A204.1 (cell line): ENCODE measurements at regions not wholly inside any gene's neighbourhood (a gene's known extent, or its start where the extent isn't known, plus 50 kb on each side); places are given as distances from the start of the nearest gene placed in this dataset.
"Not testable (repeated sequence)": the region's sequence is repeated elsewhere in the genome, so short reads cannot be mapped to it uniquely, and the experiment has no call there.

Source experiments
- FAIRE-seq: peaks from 2 replicates; lab custom pipeline; 2012; peaks lifted over from hg19 to GRCh38; lab: Jason Lieb, UNC

DNA sequence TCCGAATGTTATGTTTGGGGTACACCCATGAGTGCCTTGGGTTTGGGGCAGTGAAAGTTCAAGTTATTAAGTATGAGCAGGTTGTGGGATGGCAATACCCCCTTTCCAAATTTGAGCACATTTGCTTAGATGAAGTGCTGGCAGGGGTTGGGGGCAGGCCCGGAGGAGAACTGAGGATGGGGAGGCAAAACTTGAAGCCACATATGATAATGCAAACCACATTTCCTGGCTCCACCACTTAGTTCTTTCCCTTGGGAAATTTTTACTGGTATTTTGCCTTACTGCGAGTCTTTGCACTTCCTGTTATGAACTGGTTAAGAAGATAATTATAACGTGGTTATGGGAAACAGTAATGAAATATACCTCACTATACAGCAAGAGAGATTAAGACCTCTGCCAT lies 336.0 kb upstream of the ONECUT1 start:
- no peak for FAIRE-seq

DNA sequence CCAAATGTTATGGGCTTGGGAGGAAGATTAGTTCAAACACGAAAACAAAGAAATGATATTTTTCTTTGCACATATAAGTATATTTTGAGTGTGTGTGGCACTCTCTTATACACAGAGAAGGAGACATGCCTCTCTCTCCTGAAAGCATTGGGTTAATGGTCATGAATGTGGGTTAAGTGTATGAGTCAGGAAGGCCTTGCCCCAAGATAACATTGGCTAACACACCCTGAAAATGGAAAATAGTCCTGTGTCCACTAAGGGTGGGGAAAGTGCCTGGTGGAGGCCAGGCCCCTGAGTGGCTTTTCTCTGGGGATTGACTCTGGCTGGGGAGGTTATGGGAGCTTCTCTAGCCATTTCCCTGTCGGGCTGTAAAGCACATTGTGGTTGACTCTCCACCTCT lies 332.7 kb upstream of the ONECUT1 start:
- FAIRE-seq, result no peak

DNA sequence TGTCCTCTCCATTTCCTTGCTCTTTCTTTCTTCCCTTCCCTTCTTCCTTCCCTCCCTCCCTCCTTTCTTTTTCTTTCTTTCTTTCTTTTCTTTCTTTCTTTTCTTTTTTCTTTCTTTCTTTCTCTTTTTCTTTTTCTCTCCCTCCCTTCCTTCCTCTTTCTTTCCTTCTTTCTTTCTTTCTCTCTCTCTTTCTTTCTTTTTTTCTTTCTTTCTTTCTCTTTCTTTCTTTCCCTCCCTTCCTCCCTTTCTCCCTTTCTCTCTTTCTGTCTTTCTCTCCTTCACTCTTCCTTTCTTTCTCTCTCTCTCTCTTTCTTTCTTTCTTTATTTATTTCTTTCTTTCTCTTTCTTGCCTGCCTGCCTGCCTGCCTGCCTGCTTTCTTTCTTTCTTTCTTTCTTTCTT lies 326.8 kb upstream of the ONECUT1 start:
- not testable (repeated sequence) for FAIRE-seq

DNA sequence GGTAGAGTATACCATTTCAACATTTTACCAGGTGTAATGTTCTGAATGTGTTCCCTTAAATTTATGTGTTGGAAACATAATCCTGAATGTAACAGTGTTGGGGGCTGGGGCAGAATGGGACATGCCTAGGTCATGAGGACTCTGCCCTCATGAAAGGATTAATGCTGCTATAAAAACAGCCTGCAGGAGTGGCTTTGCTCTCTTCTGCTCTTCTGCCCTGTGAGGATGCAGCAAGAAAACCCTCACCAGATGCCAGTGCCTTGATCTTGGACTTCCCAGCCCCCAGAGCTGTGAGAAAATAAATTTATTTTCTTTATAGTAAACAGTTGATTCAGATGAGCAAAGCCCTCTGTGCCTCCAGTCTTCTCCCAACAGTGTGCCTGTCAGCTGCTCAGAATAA lies 326.0 kb upstream of the ONECUT1 start:
- no peak for FAIRE-seq

DNA sequence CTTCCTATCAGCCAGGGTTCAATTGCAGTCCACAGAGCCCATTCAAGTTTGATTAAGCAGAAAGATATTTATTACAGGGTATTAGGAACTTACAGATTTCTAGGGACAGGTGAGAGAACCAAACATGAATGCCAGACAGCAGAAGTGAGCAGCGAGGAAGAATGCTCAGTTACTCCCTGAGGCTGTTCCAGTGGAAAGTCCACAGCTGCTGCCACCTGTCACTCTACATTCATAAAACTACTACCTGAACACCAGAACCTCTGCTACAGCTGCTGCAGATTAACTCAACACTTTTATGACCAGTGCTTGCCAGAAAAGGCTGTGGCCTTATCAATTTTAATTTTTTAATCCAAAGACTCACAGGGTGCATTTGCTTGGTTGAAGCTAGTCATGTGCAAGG lies 325.4 kb upstream of the ONECUT1 start:
- FAIRE-seq, result no peak

DNA sequence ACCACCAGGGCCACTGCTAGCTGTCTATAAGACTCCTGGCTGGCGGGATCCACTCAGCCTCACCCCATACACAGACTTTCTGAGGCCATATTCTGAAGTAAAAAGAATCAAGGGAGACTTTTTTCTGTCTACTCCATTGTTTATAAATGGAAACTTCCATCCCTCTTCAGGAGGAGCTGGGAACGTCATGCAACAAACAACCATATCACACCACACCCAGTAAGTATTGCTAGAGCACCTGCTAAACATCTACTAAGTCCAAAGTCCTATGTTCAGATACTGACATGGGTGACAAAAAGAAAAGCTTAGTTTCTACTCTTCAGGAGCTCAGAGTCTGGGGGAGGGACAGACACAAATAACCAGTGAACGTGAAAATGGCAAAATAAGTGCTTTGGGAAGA lies 324.8 kb upstream of the ONECUT1 start:
- no peak for FAIRE-seq

DNA sequence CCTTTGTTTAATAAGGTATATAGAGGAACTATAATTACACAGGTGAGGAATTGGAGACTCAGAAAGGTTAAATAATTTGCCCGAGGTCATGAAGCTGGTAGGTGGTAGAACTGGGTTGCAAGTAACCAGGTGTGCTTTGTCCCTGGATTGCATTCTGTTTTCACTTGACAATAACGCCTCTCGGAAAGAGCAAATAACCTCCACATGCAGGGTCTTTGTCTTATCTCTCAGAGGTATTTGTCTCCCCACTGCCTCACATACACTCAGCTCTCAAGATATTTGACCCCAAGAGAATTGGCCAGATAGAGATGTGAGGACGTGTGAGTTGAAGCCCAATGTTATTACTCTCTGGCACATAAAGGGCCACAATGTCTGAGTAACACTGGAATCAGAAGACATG lies 320.9 kb upstream of the ONECUT1 start:
- no peak for FAIRE-seq

DNA sequence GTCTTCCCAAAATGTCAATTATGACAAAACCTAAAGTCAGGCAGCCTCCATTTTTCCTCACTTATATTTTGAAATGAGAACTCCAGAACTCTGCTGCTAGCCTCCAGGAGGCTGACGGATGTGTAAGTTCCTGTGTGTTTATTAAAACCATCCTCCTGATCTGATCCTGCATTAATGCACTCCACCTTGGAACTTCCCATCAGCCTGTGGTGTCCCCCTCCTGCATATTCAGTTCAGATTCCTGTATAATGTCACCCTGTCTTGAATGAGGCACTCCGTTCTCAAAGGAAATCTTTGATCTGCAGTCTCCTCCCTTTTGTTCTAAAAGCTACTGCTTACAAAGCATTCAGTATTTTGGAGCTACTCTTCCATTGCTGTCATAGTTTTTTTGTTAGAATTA lies 318.2 kb upstream of the ONECUT1 start:
- no peak for FAIRE-seq

DNA sequence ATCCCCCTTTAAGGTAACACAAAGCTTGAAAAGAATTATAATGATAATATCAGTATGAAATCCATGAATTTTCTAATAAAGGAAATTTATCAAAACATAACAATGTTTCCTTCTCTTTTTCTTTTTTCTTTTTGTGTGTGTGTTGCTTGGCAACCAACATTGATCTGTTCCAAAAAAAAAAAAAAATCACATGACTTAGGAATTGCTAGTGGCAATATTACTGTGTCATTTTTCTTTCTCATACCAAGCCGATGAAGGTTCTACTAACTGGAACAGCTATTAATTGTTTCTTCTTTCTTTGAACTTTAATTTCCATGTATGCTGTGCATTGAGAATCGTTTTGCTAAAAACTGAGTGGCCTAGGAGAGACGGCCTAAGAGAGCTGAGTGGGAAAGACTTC lies 317.7 kb upstream of the ONECUT1 start:
- no peak for FAIRE-seq

DNA sequence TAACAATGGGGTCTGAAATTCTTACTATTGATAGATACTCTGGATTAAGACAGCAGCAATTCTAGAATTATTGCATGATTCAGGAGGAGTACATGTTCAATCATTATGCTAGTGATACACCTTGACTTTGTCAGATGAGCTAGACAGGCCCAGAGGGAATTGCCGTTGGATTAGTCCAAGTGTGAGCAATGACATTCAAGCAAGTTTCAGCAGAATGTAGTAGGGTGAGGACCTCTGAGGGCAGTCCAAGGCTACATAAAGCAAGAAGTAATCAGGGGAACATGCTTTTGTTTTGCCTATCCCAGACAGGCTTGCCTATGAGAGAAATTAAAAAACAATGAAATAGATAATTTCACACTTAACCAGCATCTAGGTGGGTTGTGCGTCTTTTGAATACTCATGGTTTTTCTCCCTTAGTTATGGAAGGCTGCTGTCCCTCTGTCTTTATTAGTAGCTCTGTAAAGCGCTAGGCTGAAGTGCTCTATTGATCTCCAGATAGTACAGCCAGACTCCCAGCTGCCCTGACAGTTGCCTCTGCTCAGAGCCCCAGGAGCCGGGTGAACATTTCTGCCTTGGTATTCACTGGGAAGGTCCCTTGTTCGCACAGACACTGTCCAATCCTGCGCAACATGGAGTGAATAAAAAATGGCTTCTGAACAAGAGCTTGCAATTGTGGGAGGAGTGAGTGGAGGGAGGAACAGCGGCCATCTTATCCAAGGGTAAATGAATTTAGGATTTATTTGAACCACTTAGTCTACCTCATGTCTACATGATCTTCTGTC lies 316.6 kb upstream of the ONECUT1 start:
- no peak for FAIRE-seq

DNA sequence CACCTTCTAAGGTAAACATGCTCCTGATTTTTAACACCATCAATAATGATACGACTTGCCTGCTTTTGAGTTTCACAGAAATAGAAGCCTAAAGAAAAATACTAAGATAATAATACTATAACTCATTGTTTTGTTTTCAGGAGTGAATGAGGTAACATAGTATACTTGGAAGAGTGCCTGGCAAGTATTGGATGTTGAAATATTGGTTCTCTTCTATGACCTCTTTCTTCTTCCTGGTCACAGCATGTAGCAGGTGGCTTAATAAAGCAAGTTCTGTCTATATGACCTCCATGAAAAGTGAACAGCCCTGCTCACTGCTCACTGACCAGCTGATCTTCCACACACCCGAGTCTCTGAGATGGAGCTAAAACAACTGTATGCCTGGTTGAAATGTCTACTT lies 312.3 kb upstream of the ONECUT1 start:
- FAIRE-seq, result no peak

DNA sequence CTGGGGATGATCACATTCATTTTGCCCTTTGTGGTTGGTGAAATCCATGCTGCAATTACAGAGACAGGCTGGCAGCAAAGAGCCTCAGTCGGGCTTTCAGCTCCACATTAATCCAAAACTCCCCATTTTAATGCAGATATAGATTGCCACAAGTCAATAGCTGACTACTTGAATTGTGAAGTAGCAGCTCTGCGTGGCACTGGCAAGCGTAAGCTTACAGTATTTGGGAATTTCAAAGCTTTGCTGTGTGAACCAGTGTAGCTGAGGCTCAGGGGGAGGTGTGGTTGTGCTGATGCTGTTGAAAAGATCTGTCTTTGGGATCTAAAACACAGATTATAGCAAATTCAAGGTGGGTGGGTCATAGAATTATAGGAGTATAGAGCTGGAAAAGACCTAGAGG lies 290.3 kb upstream of the ONECUT1 start:
- FAIRE-seq, result no peak

DNA sequence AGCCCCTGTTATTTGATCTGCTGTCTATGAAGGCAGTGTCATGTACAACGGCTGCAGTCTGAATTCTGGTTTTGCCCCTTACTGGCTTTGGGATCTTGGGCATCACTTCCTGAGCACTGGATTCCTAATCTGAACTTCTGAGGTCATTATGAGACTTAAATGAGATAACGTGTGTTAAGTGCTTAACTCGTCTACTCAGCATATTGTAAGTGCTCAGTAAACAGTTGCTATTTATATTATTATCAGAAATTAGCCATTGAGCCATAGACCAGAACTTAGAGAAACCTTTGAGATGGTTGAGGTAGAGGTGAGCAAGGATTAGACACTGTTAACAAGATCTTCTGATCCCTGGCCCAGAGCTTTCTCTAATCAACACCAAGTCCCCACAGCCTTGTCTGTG lies 284.1 kb upstream of the ONECUT1 start:
- no peak for FAIRE-seq

DNA sequence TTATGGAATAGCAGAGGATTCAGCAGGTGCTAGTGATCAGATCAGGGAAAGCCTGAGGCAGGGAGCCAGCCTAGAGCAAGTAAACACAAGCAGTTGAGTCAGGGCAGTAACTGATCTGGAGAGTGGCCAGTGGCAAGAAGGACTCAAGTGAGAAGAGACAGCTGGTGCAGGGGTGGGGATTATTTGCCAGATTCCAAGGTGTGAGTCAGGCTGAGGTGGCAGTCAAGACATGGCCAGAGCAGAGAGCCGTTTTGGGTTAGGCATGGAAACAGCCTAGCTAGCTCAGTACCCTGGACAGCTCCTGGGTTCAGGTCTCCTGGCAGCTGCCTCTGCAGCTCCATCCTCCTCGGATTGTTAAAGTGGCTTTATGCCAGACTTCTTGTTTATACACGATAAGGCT lies 281.9 kb upstream of the ONECUT1 start:
- FAIRE-seq, result no peak

DNA sequence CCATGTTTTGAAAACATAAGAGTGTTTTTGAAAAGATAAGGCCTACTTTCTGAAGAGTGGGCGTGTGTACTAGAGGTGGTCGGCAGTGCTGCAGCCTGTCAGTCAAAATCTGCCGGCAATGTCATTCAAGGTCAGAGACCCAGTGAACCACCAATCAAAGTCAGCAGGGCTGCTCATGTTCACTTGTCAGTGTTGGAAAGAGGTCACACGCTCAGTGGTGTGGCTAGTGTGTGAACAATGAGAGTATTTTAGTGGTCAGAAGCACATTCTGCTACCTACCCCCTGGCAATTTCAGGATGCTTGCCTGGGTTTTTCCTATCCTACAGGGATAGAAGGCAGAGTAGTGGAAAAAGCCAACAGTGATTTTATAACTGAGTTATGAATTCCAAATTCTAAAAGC lies 278.5 kb upstream of the ONECUT1 start:
- no peak for FAIRE-seq

DNA sequence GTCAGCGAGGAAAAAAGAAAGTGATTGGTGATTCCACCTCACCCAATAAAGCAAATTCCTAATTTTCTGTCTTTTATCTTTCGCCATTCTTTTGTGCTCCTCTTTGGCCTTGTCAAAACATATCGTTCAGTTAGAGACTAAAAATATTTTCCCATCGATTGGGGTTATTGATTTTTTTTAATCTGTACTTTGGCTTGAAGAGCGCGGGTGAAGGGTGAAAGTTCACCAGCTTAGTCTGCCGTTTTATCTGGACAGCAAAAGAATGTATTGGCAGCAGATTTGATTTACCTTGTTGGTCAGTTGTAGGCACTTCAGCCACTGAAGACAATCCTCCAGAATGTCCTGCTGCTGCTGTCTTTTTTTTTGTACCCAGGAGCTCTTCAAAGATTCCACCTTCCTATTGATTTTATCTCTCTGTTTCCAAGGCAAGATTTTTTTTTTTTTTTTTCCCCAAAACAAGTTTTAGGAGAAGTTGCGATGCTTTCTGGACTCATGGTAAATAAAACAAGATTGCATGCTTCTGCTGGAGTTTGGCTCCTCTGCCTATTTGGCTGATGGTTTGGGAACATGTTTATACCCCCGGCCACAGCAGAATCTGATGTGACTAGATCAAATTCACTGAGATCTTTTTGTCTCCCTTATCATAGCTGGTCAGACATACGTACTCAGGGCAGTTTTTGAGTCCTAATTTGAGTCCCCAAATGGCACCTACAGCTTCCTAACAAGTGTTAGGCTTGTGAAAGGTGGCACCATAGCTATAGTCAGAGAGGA lies 269.3 kb upstream of the ONECUT1 start:
- FAIRE-seq, result no peak

DNA sequence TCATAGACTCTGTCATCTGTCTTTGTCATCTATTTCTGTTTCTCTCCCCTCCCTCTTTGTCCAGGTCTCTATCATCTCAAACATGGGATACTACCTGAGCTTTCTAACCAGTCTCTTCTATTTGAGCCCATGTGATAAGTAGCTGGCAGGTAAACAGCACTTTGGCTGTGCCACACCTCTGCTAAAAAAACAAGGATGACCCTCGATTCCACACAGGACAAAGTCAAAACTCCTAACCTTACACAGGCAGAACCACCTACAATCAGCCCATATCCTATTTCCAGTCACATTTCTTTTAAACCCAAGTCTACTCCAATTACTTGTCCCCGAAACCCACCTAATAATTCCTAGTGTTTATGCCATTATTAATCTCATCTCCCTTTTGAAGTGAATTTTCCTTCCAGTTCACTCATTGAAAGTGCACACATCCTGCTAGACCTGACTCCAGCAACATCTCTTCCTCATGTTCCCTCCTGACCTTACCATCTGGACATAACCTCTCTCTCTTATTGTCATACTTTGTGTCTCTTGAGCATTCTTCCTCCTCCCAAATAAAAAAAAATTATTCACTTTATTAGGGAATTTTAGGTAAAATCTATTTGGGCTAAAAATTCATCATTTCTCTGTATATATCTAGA lies 256.1 kb upstream of the ONECUT1 start:
- FAIRE-seq, result no peak

DNA sequence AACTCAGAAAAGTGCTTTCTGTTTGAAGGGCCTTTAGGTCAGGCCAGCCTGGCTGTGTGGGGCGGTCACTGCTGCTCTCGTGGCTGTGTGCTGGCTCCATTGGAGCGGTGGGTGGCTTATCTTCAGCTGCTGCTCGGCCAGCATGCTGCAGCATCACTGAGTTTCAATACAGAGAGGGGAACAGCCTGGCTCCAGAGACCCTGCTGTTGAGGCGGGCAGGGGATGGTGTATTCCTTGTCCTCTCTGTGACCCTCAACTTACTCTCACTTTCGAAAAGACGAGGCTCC lies 248.5 kb upstream of the ONECUT1 start:
- no peak for FAIRE-seq

DNA sequence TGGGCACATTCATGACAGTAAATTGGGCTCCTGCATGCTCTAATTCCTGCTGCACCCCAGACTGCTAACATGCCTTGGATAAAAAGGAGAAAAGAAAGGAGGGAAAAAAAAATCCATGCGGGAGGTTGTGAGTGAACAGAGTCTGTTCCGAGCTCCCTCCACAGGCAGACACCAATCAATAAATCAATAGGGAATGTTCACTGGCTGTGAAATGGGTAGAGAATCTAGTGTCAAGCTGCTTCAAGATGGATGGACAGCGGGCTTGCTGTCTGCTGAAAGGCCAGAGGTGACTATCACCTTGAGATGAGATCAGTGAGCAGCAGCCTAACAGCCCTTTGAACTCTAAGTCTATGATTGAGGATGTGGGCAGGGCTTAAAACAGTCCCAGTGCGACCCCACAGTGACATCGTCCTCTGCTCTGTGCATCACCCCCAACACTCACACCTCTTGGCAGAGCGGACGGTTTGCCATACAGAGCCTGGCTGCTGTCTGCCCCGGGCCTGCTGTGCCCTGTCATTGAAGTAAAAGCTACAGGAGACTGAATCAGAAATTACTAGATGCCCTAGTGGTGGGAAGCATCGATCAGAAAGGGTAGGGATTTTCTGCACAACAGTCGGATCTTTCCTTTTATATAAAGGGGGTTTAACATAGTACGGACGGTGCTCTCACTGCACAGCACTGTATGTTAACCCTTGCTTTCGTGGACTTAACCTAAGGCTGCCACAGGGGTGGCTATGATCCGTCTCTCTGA lies 247.9 kb upstream of the ONECUT1 start:
- FAIRE-seq, result no peak

DNA sequence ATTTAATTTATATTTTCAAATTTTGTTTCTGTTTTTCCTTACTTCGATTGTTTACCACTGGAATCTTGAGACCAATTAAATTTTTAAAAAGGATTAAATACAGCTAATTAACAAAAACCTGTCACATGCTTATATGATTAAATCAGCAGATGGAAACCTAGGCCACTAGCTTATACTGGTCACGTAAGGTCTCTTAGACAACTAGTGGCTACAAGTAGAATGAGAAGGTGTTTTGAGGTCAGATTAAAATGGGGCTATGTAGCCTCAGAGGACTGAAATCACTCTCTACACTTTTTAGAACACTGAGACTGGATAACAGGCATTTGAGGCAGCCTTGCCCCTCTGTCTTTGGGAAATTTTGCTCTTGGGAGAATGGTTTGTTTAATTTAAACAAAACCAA lies 246.5 kb upstream of the ONECUT1 start:
- no peak for FAIRE-seq

DNA sequence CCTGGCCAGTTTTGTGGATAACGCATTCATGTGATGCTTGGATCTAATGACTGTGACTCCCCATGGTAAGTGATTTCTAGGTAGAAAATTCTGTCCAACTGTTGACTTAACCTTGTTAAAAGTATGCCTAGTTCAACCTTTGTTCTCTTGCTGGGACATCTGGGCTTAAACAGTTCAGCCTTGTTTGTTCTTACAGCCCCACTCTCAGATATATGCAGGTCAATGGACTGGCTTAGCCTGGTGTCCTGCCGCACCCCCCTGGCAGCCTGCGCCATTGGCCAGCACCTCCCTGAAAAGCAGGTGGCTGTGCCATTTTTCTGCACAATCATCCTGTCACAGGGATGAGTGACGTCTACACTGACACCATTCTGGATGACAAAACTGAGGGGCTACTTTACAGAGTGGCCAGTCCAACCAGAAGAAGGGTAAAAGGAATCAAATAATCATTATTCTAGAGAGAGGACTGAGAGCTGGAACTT lies 244.7 kb upstream of the ONECUT1 start:
- no peak for FAIRE-seq

DNA sequence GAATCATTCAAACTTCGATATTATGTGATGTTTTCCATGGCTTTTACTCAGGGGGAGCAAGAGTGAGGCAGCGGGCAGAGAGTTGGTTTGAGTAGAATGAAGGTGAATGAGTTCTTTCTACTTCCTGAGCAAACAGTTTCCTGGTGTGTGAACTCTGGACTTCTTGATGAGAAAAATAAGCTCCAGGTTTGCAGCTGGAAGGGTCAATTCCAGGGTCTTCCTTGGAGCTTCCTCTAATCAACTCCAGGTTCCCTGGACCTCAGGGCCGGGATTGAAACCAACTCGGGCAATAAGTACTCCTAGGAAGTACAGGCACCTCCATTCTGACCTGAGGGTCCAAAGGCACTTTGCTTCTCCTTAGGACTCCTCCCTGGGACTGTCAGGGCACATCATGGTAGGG lies 243.6 kb upstream of the ONECUT1 start:
- no peak for FAIRE-seq

DNA sequence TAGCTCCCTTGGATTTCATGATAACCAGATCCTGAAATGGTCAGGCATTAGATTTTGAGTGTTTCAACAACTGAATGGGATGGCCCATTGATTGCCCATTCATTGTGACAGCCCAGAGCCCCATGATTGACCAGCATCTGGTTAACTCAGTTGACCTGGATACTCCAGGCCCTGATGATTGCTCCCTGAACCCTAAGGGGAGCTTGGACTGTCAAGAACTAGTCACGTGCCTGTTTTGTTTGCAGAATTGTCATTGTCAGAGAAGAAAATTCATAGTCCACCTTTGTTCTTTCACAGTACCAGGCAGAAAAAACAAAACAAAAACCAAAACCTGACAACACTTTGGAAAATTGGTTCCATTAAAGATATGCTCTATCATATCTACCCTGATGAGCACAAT lies 241.3 kb upstream of the ONECUT1 start:
- FAIRE-seq, result no peak
